ENCODE measurements at regions not wholly inside any gene's neighbourhood (a gene's known extent, or its start where the extent isn't known, plus 50 kb on each side); places are given as distances from the start of the nearest gene placed in this dataset.

GRCh38 chr2:196399096-196399495, 227.7 kb upstream of the STK17B start:
- no peak for DNase-seq (ENCODE audit: low read depth)

- no peak for DNase-seq (ENCODE audit: low read depth)
These were observed 228.6 kb upstream of the STK17B start for GRCh38 chr2:196399722-196400691.

GRCh38 chr2:196403471-196403870, 232.1 kb upstream of the STK17B start:
- DNase-seq (ENCODE audit: low read depth): no peak

- no peak for DNase-seq (ENCODE audit: low read depth)
These were observed 232.9 kb upstream of the STK17B start for GRCh38 chr2:196404276-196404675.

GRCh38 chr2:196407675-196408264, 231.7 kb upstream of the CCDC150 start:
- DNase-seq (ENCODE audit: low read depth): no peak

- DNase-seq (ENCODE audit: low read depth): no peak
These were observed 230.1 kb upstream of the CCDC150 start for GRCh38 chr2:196409376-196409775.

GRCh38 chr2:196410008-196410407, 229.5 kb upstream of the CCDC150 start:
- DNase-seq (ENCODE audit: low read depth): no peak

GRCh38 chr2:196413821-196414274, 225.7 kb upstream of the CCDC150 start:
- no peak for DNase-seq (ENCODE audit: low read depth)

- DNase-seq (ENCODE audit: low read depth): no peak
These were observed 224.1 kb upstream of the CCDC150 start for GRCh38 chr2:196415384-196415783.

- DNase-seq (ENCODE audit: low read depth): no peak
These were observed 219.4 kb upstream of the CCDC150 start for GRCh38 chr2:196420143-196420542.

GRCh38 chr2:196421880-196422279, 217.6 kb upstream of the CCDC150 start:
- no peak for DNase-seq (ENCODE audit: low read depth)

GRCh38 chr2:196422361-196422760, 217.2 kb upstream of the CCDC150 start:
- DNase-seq (ENCODE audit: low read depth): no peak

GRCh38 chr2:196426122-196426521, 213.4 kb upstream of the CCDC150 start:
- DNase-seq (ENCODE audit: low read depth): no peak

GRCh38 chr2:196427986-196428634, 211.4 kb upstream of the CCDC150 start:
- no peak for DNase-seq (ENCODE audit: low read depth)

GRCh38 chr2:196431076-196431475, 208.4 kb upstream of the CCDC150 start:
- no peak for DNase-seq (ENCODE audit: low read depth)

- DNase-seq (ENCODE audit: low read depth): no peak
These were observed 207.6 kb upstream of the CCDC150 start for GRCh38 chr2:196431957-196432356.

GRCh38 chr2:196433116-196433515, 206.4 kb upstream of the CCDC150 start:
- DNase-seq (ENCODE audit: low read depth): no peak

GRCh38 chr2:196434217-196434616, 205.3 kb upstream of the CCDC150 start:
- DNase-seq (ENCODE audit: low read depth): no peak

- DNase-seq (ENCODE audit: low read depth): no peak
These were observed 204.3 kb upstream of the CCDC150 start for GRCh38 chr2:196435189-196435588.

GRCh38 chr2:196437626-196438025, 201.9 kb upstream of the CCDC150 start:
- DNase-seq (ENCODE audit: low read depth): no peak

GRCh38 chr2:196439760-196440159, 199.8 kb upstream of the CCDC150 start:
- no peak for DNase-seq (ENCODE audit: low read depth)

- DNase-seq (ENCODE audit: low read depth): no peak
These were observed 199.1 kb upstream of the CCDC150 start for GRCh38 chr2:196440413-196440812.

- DNase-seq (ENCODE audit: low read depth): no peak
These were observed 198.0 kb upstream of the CCDC150 start for GRCh38 chr2:196441527-196441926.

Data from stimulated activated CD4-positive, alpha-beta T cell treated with anti-CD3 and anti-CD28 coated beads, Interleukin-2, amount 100 ng/mL, for 4 hours (primary cell).